Stimulated activated CD4-positive, alpha-beta T cell treated with anti-CD3 and anti-CD28 coated beads, Interleukin-4, amount 100 ng/mL, for 4 hours (primary cell): ENCODE measurements at regions not wholly inside any gene's neighbourhood (a gene's known extent, or its start where the extent isn't known, plus 50 kb on each side); places are given as distances from the start of the nearest gene placed in this dataset.

ENCODE experiments used
- DNase-seq, 2 experiments: peaks; one replicate each; pipeline ENCODE4 v3.0.0-alpha.2; 2020

- no peak for DNase-seq
These were observed 530.5 kb downstream of the MTRR start for GRCh38 chr5:8399471-8399870.

- no peak for DNase-seq
These were observed 539.3 kb downstream of the MTRR start for GRCh38 chr5:8408258-8408657.

DNA sequence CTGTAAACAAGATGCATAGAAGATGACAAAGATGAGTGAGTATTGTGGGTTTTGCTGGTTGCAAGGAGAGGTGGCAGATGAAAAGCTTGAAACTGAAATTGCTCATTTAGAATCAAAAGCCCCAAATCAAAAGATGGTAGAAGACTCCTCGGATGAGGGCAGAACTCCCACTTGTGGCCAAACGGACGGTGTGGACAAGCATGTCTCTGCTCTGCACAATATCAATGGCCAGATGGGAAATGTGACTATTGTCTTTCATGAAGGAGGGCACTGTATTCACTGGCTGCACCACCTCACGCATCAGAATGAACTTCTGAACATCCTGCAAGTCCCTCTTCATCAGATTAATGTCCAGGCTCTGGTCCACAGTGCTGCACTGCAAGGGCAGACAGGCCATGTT lies 541.7 kb downstream of the MTRR start:
- no peak for DNase-seq

DNA sequence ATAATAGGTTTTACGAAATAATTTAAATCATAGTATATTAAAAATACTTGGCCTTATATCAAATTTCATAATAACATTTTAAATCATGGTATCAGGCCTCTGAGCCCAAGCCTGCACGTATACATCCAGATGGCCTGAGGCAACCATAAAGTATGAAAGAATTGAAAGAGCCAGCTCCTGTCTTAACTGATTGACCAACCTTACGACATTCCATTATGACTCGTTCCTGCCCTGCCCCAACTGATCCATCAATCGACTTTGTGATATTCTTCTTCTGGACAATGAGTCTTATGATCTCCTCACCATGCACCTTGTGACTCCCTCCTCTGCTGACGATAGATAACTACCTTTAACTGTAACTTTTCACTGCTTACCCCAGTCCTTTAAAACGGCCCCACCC lies 545.0 kb downstream of the MTRR start:
- DNase-seq, result no peak

GRCh38 chr5:8417316-8418048 lies 548.5 kb downstream of the MTRR start:
- DNase-seq, result no peak

DNA sequence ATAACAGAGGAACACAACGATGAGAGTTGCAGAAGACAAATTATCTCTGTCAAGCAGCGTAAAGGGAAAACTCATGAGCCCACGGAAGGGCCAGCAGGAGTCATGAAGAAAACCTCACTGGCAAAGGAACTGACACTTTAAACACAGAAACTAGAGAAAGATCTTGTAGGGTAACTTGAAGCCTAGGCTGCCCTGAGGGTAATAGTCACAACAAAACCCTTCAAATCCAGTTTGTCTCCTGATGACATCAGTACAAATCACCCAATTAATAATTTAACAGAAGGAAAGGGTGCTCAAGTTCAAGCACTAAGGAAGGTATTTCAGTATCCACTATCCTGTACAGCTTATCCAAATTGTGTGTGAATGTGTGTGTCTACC lies 549.1 kb downstream of the MTRR start:
- DNase-seq, result no peak

DNA sequence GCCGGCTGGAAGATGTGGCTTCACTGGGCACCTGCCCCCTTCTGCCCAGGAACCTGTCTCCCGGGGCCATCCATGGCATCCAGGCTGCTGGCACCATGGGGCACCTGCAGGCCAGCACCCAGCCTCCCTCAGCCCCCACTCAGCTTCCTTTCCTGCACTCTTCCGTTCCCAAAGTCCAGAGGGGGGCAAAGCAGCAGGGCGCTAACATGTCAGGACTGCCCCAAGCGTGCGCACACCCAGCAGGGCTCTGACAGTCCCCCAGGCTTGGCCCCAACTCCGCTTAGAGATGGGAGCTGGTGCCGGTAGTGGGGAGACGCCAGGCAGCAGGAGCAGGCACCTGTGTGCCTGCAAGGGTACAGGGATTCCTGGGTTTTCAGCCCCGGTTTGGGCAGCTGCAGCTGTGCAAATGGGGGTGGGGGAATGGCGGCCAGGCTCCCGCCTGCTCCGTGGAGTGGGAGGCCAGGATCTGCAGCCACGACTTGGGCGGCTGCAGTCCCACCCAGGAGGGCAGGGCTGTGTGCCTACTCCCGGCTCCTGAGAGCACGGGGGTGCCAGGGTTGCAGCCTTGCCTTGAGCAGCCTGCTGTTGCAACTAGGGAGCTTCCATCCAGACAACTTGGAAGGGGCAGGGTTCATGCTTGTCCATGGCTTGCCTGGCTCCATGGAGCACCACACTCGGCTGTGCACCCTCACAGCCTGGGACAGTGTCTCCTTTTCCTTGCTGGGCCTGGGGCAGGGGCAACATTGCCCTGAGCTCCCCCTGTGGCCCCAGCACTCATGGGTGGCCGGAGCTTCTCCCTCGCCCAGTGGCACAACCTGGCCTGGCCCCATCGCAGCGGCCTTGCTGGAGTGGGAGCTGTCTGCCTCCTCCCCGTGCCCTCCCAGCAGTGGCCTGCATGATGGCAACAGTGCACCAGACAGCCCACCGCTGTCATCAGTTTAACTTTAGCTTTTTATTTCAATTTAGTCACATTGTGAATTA lies 561.1 kb downstream of the MTRR start:
- DNase-seq, result no peak

- DNase-seq, result no peak
These were observed 565.6 kb downstream of the MTRR start for GRCh38 chr5:8434501-8434900.

GRCh38 chr5:8436924-8437323 lies 568.0 kb downstream of the MTRR start:
- no peak for DNase-seq

DNA sequence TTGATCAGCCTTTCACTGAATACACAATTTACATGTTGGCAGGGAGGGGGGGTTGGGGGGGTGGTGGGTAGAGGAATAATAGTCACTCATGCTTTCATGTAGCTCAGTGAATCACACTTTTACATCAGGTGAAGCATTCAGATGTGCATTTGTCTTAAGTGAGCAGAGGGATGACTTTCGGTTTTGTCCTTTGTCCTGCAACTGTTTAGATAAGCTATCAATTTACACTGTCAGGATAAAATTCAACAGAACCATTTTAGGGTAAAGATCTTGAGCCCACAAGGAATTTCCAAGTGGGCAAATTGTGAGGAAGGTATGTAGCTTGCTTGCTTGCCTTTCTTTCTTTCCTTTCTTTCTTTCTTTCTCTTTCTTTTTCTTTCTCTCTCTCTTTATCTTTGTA lies 576.2 kb downstream of the MTRR start:
- no peak for DNase-seq

DNA sequence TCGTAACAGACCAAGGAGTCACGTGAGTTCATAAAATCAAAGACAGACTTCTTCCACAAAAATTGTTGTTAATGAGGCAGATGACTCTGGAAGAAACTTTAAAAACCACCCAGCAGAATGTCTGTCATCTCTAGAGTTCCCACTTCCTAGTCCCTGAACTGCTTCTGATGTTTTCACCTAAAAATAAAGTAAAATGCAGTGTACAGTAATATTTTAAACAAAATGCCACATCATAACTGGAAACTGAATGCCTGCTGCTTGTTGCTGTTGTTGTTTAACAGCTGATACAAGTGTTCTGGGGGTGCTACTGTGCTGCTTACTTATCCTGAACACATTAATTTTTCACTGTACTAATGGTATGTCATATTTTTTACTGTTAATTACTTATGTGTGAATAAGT lies 577.2 kb downstream of the MTRR start:
- DNase-seq, result no peak

- no peak for DNase-seq
These were observed 587.9 kb downstream of the MTRR start for GRCh38 chr5:8456846-8457186.

DNA sequence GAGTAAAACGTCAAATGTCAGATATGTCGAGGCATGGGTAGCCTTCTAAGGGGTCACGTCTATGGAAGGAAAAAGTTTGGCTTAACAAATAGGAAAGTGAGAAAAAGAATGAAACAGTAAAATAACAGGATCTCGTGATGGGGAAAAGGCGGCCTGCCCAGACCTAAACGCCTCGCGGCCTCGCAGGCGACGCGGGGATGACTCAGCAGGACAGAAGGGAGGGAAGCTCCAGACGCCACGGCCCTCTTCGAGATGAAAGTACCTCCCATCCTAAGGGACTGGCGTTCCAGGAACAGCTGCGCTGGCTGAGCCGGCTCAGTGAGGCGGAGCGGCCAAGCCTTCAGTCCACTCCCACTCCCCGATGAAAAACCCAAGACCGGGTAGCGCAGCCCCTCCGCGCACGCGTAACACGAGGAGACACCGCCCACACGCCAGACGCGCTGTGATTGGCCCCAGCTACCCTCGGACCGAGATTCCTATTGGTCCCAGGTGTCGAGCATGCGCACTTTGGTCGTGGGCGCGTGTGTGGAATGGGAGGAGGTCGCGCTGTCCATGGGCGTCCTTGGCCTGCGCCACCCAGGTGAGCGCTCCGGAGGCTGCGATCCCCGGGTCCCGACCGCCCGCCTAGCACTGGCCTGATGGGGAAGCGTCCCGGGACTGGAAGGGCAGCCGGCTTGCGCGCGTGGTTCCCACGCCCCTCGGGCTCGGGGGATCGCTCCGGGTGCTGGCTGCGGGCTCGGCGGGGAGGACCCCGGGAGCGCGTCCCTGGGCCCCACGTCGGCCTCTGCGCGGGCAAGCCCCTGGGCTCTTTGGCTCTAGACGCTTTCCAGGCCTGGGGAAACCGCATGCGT lies 588.5 kb downstream of the MTRR start:
- peak; percentile 88 to 90 for DNase-seq

- no peak for DNase-seq
These were observed 589.1 kb downstream of the MTRR start for GRCh38 chr5:8458038-8458383.

DNA sequence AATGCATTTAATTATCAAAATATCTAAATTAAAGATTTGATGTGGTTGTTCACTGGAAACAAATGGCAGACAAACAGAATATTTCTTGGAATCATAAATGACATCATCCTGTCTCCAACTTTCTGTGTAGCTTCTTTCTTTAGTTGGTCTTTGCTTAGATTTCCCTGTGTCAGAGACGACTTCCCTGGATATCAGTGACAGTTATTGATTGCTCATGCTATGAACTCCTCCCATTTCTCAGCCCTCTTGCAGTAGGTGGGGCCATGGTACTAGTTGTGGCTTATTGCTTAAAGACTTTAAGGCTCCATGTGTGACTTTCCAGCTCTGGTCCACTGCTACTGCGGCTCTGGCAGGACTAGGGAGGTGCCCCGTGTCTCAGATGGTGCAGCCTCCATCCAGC lies 592.6 kb downstream of the MTRR start:
- DNase-seq, result no peak

DNA sequence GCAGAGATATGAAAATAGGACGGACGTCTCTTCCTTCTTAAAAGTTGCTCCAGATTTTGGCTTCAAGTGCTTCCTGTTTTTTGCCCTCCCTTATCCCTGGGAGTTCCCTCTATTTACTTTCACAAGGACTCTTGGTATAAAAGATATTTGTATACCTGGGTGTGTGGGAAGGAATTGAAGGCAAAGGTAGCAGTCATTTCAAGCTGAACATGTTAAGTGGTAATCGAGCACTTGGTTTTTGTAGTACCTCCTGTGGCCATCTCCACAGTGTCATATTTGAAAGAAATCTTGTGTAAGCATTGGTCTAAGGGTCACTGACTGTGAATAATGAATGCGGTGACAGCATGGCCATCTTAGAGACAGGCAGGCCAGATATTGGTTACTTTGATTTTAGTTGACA lies 593.6 kb downstream of the MTRR start:
- DNase-seq, result no peak

DNA sequence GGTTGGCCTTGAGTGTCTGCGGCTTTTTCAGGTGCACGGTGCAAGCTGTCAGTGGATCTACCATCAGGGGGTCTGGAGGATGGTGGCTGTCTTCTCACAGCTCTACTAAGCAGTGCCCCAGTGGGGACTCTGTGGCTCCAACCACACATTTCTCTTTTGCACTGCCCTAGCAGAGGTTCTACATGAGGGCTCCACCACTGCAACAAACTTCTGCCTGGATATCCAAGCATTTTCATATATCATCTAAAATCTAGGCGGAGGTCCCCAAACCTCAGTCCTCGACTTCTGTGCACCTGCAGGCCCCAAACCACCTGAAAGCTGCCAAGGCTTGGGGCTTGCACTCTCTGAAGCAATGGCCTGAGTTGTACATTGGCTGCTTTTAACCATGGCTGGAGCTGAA lies 601.5 kb downstream of the MTRR start:
- no peak for DNase-seq

DNA sequence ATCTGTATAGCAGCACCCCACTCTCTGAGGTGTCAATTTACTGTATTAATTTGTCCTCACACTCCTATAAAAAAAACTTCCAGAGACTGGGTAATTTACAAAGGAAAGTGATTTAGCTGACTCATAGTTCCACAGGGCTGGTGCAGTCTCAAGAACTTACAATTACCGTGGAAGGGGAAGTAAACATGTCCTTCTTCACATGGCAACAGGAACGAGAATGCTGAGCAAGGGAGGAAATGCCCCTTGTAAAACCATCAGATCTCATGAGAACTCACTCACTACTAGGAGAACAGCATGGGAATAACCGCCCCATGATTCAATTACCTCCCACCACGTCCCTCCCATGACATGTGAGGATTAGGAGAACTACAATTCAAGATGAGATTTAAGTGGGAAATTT lies 602.6 kb downstream of the MTRR start:
- no peak for DNase-seq

- no peak for DNase-seq
These were observed 604.1 kb downstream of the MTRR start for GRCh38 chr5:8473016-8473415.

GRCh38 chr5:8473827-8474568 lies 605.0 kb downstream of the MTRR start:
- no peak for DNase-seq

DNA sequence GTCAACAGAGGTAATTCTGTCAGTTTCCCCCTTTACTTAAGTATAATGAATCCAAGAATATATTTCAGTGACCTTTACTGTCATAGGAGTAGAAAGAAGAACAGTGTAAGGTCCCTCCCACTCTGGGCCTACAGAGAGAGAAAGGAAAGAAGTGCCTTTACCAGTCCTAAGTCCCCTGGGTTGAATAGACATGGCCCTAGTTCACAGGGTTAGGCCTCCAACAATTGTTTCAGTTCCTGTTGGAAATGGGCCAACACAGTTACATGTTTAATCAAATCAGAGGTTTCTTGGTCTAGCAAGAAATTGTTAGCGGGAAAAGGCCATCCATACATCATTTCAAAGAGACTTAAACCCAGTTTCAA lies 605.6 kb downstream of the MTRR start:
- DNase-seq, result no peak

DNA sequence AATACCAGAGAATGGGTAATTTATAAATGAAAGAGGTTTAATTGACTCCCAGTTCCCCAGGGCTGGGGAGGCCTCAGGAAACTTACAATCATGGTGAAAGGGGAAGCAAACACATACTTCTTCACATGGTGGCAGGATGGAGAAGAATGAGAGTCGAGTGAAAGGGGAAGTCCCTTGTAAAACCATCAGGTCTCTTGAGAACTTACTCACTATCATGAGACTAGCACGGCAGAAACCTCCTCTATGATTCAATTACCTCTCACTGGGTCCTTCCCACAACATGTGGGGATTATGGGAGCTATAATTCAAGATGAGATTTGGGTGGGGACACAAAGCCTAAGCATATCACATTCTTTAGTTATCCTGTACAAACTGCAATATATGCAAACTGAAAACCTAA lies 609.4 kb downstream of the MTRR start:
- no peak for DNase-seq

DNA sequence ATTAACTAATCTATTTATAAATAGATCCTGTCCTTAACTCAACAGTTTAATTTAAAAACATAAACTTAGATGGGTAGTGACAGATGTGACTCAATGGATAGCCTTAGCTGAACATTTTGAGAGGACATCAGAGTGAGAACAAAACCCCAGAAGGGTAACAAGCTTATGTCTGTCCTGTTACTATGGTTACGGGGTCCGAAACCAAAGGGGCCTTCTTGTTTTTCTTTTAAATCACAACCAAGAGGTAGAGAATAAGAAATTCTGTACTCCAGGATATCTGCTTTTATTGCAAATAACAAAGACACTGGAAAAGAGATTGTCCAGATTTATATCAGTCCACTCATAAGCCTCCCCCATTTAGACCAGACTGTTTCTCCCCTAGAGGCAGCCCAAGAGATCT lies 612.1 kb downstream of the MTRR start:
- no peak for DNase-seq
